CD14-positive monocyte (primary cell): ENCODE measurements at regions not wholly inside any gene's neighbourhood (a gene's known extent, or its start where the extent isn't known, plus 50 kb on each side); places are given as distances from the start of the nearest gene placed in this dataset.

ENCODE experiments used
- DNase-seq, 3 donors: peaks; one replicate each; pipeline ENCODE4 v3.0.0-alpha.2; 2011 to 2022
- H2AFZ ChIP-seq: 2 replicates; pipeline ENCODE4 v1.6.0; 2012; ENCODE audit warnings: mild to moderate bottlenecking, low read depth, low read length, inconsistent platforms; ENCODE audit not compliant: insufficient read depth, poor library complexity, severe bottlenecking
- H3K27ac ChIP-seq, 2 donors: 1 replicate in 1 of 2; 2 replicates in 1 of 2; pipeline ENCODE4 v1.5.1; 2012 to 2013; ENCODE audit warnings: low read length in 2 of 2, control low read depth in 1 of 2, inconsistent platforms in 1 of 2, low read depth in 1 of 2, mild to moderate bottlenecking in 1 of 2
- H3K27me3 ChIP-seq, 2 donors: one replicate each; pipeline versions ENCODE4 v1.6.0 to v1.6.1; 2011 to 2013; ENCODE audit warnings: low read length in 2 of 2; ENCODE audit not compliant: control insufficient read depth in 2 of 2, insufficient read depth in 2 of 2
- H3K36me3 ChIP-seq, 2 donors: replicated peaks in 1 of 2; 1 replicate in 1 of 2; 2 replicates in 1 of 2; pipeline versions ENCODE4 v1.5.1 to v1.6.1; 2012 to 2013; ENCODE audit warnings: low read length in 2 of 2, control low read depth in 1 of 2, inconsistent platforms in 1 of 2, mild to moderate bottlenecking in 1 of 2; ENCODE audit not compliant: insufficient read depth in 2 of 2, control insufficient read depth in 1 of 2
- H3K4me1 ChIP-seq, 2 donors: 1 replicate in 1 of 2; 2 replicates in 1 of 2; pipeline versions ENCODE4 v1.5.1 to v1.6.1; 2012 to 2013; ENCODE audit warnings: low read length in 2 of 2, control low read depth in 1 of 2, inconsistent platforms in 1 of 2, mild to moderate bottlenecking in 1 of 2, moderate library complexity in 1 of 2; ENCODE audit not compliant: insufficient read depth in 2 of 2, control insufficient read depth in 1 of 2
- H3K4me2 ChIP-seq: replicated peaks from 2 replicates; pipeline ENCODE3; 2012; ENCODE audit warnings: low read length, moderate library complexity, mild to moderate bottlenecking; ENCODE audit not compliant: poor library complexity, severe bottlenecking; ENCODE audit errors: extremely low read depth
- H3K4me3 ChIP-seq, 3 experiments: fragments of 200-600 bp in 1 of 3; sonication (generic) in 1 of 3; replicated peaks in 1 of 3; 1 replicate in 2 of 3; 2 replicates in 1 of 3; pipeline ENCODE4 v1.5.1; 2011 to 2013; ENCODE audit warnings: low read length in 3 of 3, mild to moderate bottlenecking in 3 of 3, control low read depth in 2 of 3, low read depth in 2 of 3, inconsistent platforms in 1 of 3, moderate library complexity in 1 of 3
- H3K79me2 ChIP-seq: 2 replicates; pipeline ENCODE4 v1.6.0; 2012; ENCODE audit warnings: mild to moderate bottlenecking, control low read depth, inconsistent platforms, low read length, moderate library complexity; ENCODE audit not compliant: insufficient read depth
- H3K9ac ChIP-seq: 2 replicates; pipeline ENCODE4 v1.6.0; 2017; ENCODE audit warnings: low read length, mild to moderate bottlenecking; ENCODE audit not compliant: insufficient read depth, poor library complexity, severe bottlenecking
- H3K9me3 ChIP-seq, 2 donors: replicated peaks in 1 of 2; 1 replicate in 1 of 2; 2 replicates in 1 of 2; pipeline versions ENCODE4 v1.5.1 to v1.6.1; 2012 to 2013; ENCODE audit warnings: low read length in 2 of 2, control low read depth in 1 of 2; ENCODE audit not compliant: control insufficient read depth in 1 of 2, insufficient read depth in 1 of 2
- H4K20me1 ChIP-seq: 2 replicates; pipeline ENCODE4 v1.6.0; 2012; ENCODE audit warnings: mild to moderate bottlenecking, low read length, control low read depth, moderate library complexity; ENCODE audit not compliant: insufficient read depth
- H3K27ac Mint-ChIP-seq, 7 donors: one replicate each; pipeline ENCODE4 v1.8.0; 2020; ENCODE audit warnings: mild to moderate bottlenecking in 7 of 7, mixed read lengths in 7 of 7, moderate library complexity in 6 of 7, inconsistent platforms in 2 of 7
- H3K27me3 Mint-ChIP-seq, 3 donors: one replicate each; pipeline ENCODE4 v1.8.0; 2021 to 2022; ENCODE audit warnings: low read depth in 3 of 3, mild to moderate bottlenecking in 3 of 3, mixed read lengths in 3 of 3, moderate library complexity in 3 of 3, inconsistent platforms in 1 of 3
- H3K36me3 Mint-ChIP-seq, 2 donors: one replicate each; pipeline ENCODE4 v1.8.0; 2020; ENCODE audit warnings: mixed read lengths in 2 of 2, inconsistent platforms in 1 of 2, mild to moderate bottlenecking in 1 of 2
- H3K4me1 Mint-ChIP-seq: one replicate; pipeline ENCODE4 v1.8.0; 2020; ENCODE audit warnings: mild to moderate bottlenecking, mixed read lengths
- H3K4me3 Mint-ChIP-seq, 2 donors: one replicate each; pipeline ENCODE4 v1.8.0; 2020; ENCODE audit warnings: mild to moderate bottlenecking in 2 of 2, mixed read lengths in 2 of 2, moderate library complexity in 1 of 2
- H3K9me3 Mint-ChIP-seq, 7 donors: one replicate each; pipeline ENCODE4 v1.8.0; 2020 to 2022; ENCODE audit warnings: mixed read lengths in 7 of 7, mild to moderate bottlenecking in 6 of 7, moderate library complexity in 6 of 7, inconsistent platforms in 2 of 7
- CTCF ChIP-seq: fragments of 200-600 bp; IDR thresholded peaks from one replicate; pipeline ENCODE4 v1.8.0; 2022; ENCODE audit warnings: antibody characterized with exemption, mild to moderate bottlenecking
- WGBS: methylation state at CpG from one replicate; pipeline ENCODE4 v1.1.5; 2013; ENCODE audit warnings: missing lambda C conversion rate; ENCODE audit not compliant: insufficient coverage; 5-methylcytosine and 5-hydroxymethylcytosine counted together
- intact Hi-C, 2 donors: fragments of 100-400 bp; cut with micrococcal nuclease; formaldehyde crosslinking; loops; one replicate each; pipeline versions ENCODE4 v1.15.0 to v1.15.1; 2023

GRCh38 chr13:29710511-29710910 lies 115.0 kb upstream of the SLC7A1 start:
- Mint-ChIP-seq H3K36me3 (no peaks in the 10 kb centered on the region), H3K27ac (no peak overlapping the region), H3K4me1 (no peaks in the 10 kb centered on the region), H3K27me3 (peaks cover 5 to 13% (median 6%) of the 10 kb centered on the region in 3 donors), H3K4me3 (no peak overlapping the region), H3K9me3 (peaks cover 0 to 6% (median 0%) of the 10 kb centered on the region in 7 donors)
- intact Hi-C loops: loop anchor here in 1 of 2 donors (5.0 kb wide), 1 partner anchor 203 kb away; no protein-coding TSS in a partner anchor
- H4K20me1 ChIP-seq: no peaks in the 10 kb centered on the region
- no peak for TF ChIP-seq CTCF
- H3K36me3 ChIP-seq: no peaks in the 10 kb centered on the region
- H3K4me1 ChIP-seq: no peaks in the 10 kb centered on the region
- no peak overlapping the region for H3K27ac ChIP-seq
- no peak for DNase-seq
- H3K4me2 ChIP-seq: no peak overlapping the region
- no peak overlapping the region for H3K4me3 ChIP-seq
- H3K9ac ChIP-seq: no peak overlapping the region
- WGBS: no CpG with 5 or more reads among the region's 1 CpG
- H3K9me3 ChIP-seq: peaks cover 0 to 5% of the 10 kb centered on the region in 2 donors
- H3K79me2 ChIP-seq: no peaks in the 10 kb centered on the region
- H3K27me3 ChIP-seq: no peaks in the 10 kb centered on the region
- no peak overlapping the region for H2AFZ ChIP-seq

GRCh38 chr13:29709407-29710069 lies 114.0 kb upstream of the SLC7A1 start:
- Histone ChIP-seq H3K36me3 (no peaks in the 10 kb centered on the region), H3K4me1 (no peaks in the 10 kb centered on the region), H3K9me3 (peaks cover 0 to 5% of the 10 kb centered on the region in 2 donors), H3K27ac (no peak overlapping the region), H2AFZ (no peak overlapping the region), H3K27me3 (no peaks in the 10 kb centered on the region), H3K9ac (no peak overlapping the region), H3K4me3 (no peak overlapping the region), H3K4me2 (no peak overlapping the region), H4K20me1 (no peaks in the 10 kb centered on the region), H3K79me2 (no peaks in the 10 kb centered on the region)
- intact Hi-C loops: loop anchor here in 1 of 2 donors (5.0 kb wide), 1 partner anchor 202 kb away; no protein-coding TSS in a partner anchor
- DNase-seq: no peak
- peaks cover 0 to 6% (median 0%) of the 10 kb centered on the region in 7 donors for H3K9me3 Mint-ChIP-seq
- no peak overlapping the region for H3K27ac Mint-ChIP-seq
- WGBS: 92% methylated on average over 8 of the region's 14 CpGs
- H3K27me3 Mint-ChIP-seq: peaks cover 5 to 12% (median 6%) of the 10 kb centered on the region in 3 donors
- no peak overlapping the region for H3K4me3 Mint-ChIP-seq
- H3K36me3 Mint-ChIP-seq: no peaks in the 10 kb centered on the region
- H3K4me1 Mint-ChIP-seq: no peaks in the 10 kb centered on the region
- TF ChIP-seq CTCF: no peak
